RPMI8226 (cell line): ENCODE measurements at regions not wholly inside any gene's neighbourhood (a gene's known extent, or its start where the extent isn't known, plus 50 kb on each side); places are given as distances from the start of the nearest gene placed in this dataset.

Experiments
- DNase-seq: peaks from one replicate; pipeline ENCODE4 v3.0.0-alpha.2; 2015

DNA sequence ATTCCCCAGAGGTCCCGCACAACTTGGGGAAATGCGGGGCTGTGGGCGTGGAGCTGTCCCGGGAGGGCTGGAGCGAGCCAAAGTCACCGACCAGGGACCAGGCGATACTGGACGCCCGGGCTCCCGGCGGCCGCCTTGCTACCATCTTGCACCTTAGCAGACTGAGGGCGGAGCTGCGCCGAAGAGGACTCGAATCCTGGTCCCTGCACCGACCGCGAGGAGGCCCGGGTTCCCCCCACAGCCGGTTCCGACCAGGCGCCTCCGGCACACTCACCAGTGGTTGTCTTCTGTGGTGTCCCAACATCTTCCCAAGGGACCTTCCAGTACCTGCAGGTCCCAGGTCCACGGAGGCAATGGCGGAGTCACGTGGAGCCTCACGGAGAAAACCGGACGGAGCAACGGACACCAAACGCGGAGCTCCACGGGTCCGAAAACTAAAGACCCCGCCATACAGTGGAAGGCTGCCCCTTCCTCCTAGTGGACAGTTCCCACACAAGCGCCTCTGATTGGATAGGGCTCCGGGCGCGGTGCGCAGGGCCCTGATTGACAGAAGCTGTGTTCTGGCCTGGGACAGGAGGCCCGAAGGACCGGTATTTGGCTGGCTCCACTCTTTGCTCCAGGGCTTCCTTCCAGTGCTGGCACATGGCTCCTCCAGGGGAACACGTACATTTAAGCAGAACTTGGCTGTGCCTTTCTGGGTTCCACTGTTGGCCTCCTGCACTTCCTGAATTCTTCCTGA lies 124.6 kb upstream of the ZNF479 start:
- peak; percentile 17 for DNase-seq

DNA sequence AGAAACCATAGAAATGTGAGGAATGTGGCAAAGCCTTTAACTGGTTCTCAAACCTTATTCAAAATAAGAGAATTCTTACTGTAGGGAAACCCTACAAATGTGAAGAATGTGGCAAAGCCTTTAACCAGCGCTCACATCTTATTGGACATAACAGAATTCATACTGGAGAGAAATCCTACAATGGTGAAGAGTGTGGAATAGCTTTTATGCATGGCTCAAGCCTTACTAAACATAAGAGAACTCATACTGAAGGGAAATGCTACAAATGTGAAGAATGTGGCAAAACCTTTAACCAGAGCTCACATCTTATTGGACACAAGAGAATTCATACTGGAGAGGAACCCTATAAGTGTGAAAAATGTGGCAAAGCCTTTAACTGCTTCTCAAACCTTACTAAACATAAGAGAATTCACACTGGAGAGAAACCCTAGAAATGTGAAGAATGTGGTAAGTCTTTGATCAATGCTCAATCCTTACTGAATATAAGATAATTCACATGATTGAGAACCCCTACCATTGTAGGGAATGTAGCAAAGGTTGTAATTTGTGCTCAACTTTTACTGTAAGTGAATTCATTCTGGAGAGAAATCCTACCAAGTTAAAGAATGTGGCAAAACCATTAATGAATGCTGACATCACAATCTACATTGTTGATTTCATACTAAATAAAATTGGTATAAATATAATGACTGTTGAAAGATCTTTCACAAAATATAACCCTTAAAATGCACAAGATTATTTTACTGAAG lies 142.5 kb upstream of the ZNF479 start:
- DNase-seq: no peak

DNA sequence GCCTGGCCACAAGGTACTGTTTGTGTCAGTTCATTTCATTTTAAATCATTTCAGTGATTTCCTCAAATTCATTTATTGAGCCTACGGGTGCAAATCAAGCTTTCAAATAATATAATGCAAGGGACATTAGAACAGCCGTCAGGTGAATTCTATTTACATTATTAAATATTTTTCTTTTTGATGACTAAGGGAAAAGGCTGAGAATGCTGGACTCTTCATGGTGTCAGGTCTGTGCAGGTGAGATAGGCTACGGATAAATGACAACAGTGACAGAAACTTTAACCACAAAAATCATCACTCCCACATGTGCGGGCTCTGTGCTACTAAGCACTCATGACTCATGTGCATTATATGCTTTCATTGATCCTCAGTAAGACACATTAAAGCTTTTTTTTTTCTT lies 149.2 kb upstream of the ZNF716 start:
- no peak for DNase-seq

DNA sequence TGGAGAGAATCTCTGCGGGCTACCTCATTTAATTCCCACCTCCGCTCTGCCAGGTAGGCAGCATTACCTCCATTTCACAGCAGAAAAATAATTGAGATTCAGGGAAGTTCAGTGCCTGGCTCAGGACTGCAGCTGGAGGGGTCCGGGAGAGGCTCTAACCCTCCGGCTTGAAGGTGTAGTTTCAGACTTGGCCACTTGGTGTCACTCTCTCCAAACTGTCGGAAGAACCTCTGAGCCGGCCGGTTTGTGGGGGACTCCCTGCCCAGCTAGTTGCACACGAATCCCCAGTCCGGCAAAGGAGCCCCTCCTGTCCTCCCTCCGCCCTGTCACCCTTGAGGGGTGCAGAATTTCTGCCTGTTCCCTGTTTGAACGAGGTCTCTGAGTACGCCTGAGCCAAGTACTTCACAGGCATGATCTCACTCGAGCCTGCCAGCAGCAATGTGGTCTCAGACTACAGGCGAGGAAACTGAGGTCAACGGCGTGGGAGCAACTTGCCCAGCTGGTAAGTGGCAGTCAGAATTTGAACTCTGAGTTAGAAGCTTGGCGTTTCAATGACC lies 144.7 kb upstream of the ZNF716 start:
- DNase-seq: peak; percentile 35

DNA sequence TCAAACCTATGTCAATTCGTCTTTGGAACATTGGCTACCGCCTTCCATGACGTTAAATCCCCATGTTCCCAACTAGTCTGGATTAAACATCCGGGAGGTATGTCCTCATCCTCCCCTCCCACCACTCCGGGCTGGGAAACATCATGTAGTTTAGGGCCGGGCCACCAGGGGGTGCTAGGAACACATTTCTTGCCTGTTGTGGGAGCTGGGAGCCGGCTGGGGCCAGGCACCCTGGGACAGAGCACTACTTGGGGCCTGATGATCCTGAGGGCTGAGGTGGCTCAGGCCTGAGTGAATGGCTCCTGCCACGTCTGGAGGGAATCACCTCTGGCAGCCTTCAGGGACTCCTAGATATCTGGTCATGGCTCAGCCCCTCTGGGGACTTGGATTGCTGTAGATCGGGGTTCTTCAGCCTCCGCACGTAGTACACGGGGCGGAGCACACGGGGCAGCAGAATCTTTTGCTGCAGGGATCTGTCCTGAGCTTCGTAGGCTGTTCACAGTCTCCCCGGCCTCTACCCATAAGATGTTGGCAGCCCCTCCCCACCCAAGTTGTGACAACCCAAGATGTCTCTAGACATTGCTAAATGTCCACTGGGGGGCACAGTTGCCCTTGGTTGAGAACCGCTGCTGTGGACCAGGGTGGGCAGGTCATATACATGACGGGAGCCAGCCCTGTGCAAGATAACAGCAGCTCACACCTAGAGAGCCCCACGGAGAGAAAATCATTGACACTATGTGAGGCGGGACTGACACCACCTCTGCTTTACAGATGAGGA lies 141.2 kb upstream of the ZNF716 start:
- peak; percentile 66 for DNase-seq

DNA sequence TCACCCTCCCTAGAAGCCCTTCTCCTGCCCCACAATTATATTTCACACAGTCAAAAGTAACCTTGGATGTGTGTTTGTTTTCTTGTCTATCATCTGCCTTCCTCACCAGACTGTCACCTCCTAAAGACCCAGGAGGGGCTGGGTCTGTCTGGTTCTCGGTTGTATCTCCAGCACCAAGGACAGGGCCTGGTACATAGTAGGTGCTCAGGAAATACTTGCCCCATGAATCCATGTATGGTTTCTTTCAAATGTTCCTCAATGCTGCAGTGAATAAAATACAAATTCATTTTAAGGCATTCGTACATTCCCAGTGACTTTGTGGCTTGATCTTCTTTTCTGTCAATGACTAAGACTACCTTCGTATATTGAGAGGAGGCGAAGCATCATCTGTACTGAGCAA lies 122.9 kb upstream of the ZNF716 start:
- DNase-seq: no peak

DNA sequence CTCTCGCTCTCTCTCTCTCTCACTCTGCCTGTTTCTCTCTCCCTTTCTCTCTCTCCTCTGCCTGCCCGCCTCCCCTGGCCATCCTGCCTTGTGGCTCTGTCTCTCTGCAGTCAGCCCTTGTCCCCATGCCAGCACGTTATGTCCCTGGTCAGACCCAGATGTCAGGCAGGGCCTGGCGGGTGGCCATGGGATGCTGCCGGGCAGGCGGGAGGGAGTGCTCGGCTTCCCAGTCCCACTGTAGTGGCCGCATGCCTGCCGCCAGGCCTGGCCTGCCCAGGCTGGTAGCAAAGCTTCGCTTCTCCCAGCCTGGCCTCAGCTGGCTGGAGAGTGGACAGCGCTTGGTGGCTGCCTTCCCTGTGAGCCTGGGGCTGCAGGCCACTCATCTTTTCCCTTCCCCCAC lies 121.5 kb upstream of the ZNF716 start:
- peak; percentile 37 for DNase-seq

DNA sequence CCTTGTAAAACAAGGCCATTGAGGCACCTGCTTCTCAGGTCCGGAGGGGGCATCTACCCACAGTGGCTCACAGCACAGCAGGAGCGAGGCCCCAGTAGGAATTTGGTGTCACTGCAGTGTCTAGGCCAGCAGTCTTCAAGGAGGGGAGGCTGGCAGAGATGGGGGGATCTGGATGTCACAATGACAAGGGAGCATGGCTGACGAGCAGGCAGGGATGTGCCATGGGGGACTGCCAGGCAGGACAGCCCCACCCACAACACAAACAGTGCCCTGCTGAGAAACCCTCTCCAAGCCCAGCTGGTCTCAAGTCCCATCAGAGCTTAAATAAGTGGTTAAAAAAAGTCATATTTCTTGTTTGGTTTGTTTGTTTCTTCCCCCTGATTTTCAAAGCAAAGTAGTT lies 121.0 kb upstream of the ZNF716 start:
- no peak for DNase-seq

DNA sequence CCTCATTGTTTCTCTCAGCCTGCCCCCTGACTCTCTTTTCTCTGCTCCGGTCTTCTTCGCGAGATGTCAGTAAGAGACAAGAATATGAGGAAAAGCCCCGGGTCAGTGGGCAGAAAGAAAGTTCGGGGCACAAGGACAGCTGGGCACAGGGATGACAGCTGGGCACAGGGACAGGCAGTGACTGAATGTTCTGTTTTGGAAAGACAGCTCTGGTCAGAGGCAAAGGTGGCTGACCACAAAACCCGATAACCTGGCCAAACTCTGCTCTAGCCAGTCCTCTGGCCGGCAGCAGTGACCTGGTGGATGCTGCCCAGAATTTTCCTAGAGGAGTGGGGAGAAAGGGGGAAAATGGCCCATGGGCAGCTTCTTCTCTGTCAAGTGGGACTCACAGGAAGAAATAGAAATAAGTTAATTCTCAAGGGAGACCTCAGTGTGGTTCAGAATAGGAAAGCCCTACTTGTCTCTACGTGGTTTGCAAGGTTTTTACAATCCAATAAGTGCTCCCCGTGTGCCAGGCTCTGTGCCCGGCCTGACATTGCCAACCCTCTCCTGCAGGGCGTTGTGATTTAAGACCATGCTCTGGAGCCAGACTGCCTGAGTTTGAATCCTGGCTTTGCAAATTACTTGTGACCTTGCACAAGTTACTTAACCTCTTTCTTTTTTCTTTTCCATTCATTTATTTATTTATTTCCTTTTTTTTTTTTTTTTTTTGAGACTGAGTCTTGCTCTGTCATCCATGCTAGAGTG lies 110.6 kb upstream of the ZNF716 start:
- no peak for DNase-seq

DNA sequence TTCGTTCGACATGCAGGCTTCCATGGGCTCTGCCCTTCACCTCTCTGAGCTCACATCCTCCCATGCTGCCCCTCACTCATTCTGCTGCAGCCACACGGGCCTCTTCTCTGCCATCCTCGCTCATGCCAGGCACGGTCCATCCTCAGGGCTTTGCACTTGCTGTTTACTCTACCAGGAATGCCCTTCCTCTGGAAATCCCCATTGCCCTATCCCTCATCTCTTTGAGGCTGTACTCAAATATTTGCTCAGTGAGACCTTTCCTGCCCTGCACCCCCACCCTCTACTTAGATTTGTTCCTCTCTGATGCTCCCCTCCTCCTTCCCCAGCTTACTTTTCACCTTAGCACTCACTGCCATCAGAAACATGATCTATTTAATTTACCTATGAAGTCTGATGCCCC lies 107.0 kb upstream of the ZNF716 start:
- no peak for DNase-seq

DNA sequence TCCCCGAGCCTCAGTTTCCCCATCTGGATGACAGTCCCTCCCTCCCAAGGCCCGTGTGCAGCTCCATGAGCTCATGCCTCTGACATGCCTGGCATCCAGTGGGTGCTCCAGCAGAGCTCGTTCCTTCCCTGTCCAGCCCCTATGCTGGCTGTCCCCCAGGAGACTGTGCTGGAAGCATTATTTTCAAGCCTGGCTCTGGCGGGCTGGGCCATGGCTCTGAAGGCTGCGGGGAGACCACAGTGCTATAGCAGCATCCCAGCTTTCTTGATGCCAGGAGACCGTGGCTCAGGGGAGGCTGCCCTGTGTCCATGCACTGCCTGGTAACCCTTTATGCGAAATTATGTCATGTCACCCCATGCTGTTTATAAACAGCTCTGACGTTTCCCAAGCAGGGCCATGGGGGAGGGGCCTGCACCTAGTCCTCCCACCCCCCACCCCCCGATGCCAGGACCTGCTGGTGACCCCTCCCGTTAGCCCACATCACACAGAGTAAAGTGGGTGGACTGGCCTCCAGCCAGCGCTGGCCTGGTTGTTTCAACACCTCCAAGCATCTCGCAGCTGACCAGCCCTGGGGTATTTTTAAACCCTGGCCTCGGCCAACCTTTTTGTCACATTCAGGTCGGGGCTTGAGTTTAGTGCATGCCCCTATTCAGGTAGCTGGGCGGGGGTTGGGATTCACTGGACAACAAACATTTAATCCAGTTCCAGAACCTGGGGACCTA lies 105.9 kb upstream of the ZNF716 start:
- DNase-seq: peak; percentile 69

DNA sequence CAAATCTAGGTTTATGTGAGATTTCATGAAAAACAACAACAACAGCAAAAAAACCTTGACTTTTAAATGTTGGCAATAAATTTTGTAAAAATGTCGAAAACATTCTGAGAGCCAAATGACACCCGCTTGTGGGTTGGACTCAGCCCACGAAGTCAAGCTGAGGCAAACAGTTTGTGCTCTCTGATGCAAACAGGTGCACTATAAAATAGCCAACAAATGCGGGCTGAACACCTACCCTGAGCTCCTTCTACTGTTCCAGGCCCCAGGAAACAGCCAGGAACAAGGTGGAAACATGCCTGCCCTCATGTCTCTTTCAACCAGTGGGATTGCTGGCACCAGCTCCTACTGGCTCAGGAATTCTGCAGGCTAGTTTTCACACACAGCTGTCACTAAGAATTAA lies 105.0 kb upstream of the ZNF716 start:
- DNase-seq: peak; percentile 44

DNA sequence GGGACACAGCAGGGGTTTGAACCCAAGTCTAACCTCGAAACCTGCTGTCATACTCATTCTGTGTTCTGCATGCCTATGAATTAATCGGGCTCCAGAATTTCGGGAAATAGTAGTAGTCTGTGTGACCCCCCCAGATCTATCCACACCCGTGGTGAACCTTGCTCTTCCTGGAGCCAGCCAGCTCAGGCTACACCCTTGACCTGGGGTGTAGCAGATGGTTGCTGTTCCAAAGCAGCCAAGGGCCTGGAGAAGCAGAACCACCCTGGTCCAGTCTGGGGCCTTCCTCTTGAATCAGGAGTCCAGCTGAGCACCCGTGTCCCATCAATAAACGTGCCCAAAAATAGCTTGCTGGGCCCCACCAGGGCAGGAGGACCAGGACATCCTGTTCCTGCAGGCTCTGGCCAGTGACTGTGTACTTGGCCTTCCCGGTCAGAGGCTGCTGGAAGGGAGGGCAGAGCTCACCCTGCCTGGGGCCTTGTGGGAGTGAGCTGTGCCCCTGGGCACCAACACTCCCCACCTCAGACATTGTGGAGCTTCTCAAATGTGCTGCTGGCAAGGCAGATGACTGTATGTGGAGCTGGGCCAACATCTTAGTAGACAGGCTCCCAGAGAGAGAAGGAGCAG lies 101.2 kb upstream of the ZNF716 start:
- DNase-seq: no peak

DNA sequence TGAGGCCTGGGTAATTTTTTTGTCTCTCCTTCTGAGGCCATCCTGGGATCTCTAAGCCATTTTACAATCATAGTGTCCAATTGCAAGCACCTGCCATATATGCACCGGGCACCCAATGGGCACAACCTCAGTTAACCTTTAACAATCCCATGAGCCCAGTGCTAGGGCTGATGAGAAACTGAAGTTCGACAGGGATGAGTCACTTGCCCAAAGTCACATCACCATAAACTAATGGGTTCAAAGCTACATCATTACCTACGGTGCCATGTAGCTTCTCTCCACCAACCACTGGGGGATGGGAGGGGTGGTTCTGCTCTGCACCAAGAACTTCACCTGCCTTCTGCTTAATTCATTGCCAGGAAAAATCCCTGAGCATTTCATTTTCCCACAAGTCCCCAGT lies 95.8 kb upstream of the ZNF716 start:
- no peak for DNase-seq

DNA sequence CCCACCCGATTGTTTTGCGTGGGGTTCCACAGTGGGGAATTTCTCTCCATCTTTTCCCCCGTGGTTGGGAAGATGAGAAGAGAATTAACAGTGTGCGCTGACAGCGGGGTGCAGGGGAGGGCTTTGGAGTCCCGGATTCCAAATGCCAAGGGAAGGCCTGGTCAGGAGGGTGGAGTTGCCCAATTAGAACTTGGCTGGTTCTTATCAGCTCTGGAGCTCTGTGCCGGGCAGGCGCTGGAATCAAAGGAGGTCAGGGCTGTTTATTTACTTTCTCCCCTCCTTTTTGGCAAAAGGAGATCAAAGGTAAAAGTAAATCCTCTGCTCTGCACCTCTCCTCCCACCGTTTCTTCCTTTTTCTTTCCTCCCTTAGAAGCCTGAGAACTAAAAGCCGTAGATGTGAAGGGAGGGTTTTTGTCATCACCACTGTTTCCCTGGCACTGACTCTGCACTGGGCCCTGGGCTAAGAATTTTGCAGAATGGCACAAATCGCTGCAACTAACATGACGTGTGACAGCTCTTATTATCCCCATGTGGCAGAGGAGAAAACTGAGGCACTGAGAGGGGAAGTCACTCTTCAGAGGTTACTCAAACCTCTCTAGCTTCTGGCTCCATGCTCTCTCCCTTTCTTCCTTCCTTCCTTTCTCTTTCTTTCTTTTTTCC lies 95.2 kb upstream of the ZNF716 start:
- DNase-seq: peak; percentile 81

DNA sequence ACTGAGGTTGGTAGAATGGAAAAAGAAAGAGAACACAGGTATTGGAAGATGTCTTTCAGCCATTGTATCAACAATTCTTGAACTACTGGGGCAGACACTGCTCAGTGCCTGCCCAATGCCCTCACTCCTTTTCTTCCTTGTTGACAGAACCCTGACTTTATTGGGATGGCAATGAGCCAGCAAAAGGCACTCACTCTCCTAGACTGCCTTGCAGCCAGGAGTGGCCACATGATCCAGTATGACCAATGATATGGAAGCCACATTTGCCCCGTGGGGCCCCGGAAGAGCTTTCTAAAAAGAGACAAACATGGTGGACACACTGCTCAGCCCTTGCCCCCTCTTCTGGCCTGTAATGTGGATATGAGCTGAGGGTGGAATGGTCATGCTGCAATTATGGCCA lies 88.6 kb upstream of the ZNF716 start:
- DNase-seq: peak; percentile 83

DNA sequence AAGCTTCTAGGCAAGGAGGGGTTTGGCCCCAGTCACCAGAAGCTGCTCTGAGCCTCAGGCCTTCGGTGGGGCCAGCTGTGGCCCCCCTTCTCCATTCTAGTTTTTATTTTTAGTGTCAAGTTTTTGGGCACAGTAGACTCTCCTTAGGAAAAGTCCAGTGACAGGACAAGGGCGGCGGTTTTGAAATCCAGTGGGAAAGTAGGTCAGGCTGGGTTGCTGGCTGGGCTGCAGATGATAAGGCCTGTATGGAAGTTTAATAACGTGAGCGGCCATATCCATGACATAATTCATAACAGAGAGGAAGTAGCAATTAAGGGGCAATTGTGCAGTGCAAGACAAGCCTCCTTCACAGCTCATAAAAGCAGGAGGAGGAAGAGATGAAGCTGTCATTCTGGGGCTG lies 87.1 kb upstream of the ZNF716 start:
- DNase-seq: peak; percentile 49

DNA sequence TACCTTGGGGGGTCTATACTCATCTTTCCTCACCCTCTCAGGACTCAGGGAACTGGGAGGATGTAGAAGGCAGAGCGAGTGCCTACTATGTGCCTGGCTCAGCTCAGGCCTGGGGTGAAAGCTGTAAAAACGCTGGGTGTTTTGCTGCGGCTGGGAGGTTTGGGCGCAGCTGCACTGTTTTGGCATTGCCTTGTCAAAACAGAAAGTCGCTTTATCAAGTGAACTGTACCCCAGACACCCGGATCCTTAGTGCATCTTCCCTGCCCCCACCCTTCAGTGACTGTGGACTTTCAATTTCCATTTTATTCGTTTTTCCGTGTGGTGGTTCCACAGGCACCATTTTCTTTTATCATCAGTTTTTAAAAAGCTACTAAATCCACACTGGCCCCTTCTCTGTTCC lies 86.7 kb upstream of the ZNF716 start:
- peak; percentile 81 for DNase-seq

DNA sequence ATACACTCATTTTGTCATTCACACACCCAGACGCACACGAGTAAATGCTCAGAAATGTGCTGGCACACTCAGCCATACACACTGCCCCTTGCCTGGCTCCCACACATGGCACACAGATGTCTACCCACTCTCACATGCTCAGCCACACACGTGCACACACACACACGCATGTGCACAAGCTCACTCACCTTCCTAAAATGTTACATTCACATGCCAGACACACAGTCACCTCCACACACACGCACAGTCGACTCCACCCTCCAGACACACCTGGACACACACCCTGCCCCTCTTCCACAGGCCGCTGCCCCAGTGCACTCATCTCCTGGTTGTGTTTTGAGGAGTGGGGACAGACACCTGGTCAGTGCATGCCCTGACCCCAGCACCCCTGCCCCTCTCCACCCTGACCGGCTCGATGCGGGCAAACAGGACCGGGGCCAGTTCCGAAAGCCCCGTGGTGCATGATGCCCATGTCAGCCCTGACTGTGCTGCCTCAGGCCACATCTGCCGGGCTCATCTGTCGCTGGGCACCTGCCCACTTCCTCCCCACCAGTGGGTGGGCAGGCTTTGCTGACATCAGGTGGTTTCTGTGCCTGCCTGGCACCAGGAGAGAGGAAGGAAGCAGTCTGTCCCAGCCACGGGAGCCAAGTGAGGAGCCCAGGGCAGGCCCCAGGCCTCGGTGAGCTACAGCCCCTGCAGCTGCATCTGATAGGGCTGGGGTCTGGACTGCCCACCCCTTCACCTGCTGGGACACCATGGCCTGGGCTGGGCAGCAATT lies 84.9 kb upstream of the ZNF716 start:
- peak; percentile 89 for DNase-seq

DNA sequence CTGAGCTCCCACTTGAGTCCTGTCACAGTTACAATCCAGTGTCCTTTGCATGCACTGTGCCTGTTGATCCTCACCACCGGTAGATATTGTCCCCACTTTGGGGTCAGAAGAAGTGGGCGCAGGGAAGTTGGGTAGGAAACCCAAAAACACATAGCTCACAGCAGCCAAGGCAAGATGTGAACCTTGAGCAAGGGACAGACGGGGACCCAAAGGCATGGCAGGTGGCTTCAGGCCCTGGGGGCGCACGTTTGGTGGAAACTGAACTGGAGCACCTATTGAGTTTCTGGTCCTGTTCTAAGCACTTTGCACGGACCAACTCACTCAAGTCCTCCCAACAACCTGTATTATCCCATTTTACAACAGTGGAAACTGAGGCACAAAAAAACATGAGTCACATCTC lies 82.8 kb upstream of the ZNF716 start:
- DNase-seq: no peak
